Ovary (tissue), 7 donors: ENCODE measurements at regions not wholly inside any gene's neighbourhood (a gene's known extent, or its start where the extent isn't known, plus 50 kb on each side); places are given as distances from the start of the nearest gene placed in this dataset.
"Not testable (repeated sequence)": the region's sequence is repeated elsewhere in the genome, so short reads cannot be mapped to it uniquely, and the experiment has no call there.

Experiments used
- DNase-seq, 5 donors: peaks; one replicate each; pipeline ENCODE4 v3.0.0-alpha.2; 2019 to 2020
- H3K27ac ChIP-seq, 2 donors: fragments of 200-600 bp; one replicate each; pipeline versions ENCODE4 v1.5.1 to v1.8.0; 2019 to 2022
- H3K27me3 ChIP-seq: fragments of 200-600 bp; one replicate; pipeline ENCODE4 v1.8.0; 2022
- H3K36me3 ChIP-seq: fragments of 200-600 bp; sonication (generic); one replicate; pipeline ENCODE4 v1.5.1; 2019
- H3K4me1 ChIP-seq: one replicate; pipeline ENCODE4 v1.8.1; 2013; ENCODE audit warnings: mild to moderate bottlenecking, moderate library complexity; ENCODE audit not compliant: insufficient read depth
- H3K4me3 ChIP-seq: fragments of 200-600 bp; sonication (generic); one replicate; pipeline ENCODE4 v1.5.1; 2017
- H3K9me3 ChIP-seq, 2 donors: fragments of 200-600 bp in 1 of 2; sonication (generic) in 1 of 2; one replicate each; pipeline versions ENCODE4 v1.5.1 to v1.8.1; 2013 to 2019; ENCODE audit warnings: mild to moderate bottlenecking in 1 of 2, moderate library complexity in 1 of 2
- CTCF ChIP-seq, 3 donors: fragments of 450-650 bp in 2 of 3; fragments of 200-600 bp in 1 of 3; IDR thresholded peaks; one replicate each; pipeline versions ENCODE4 v1.5.1 to v1.8.0; 2016 to 2022; ENCODE audit warnings: antibody characterized with exemption in 3 of 3, mild to moderate bottlenecking in 1 of 3
- EP300 ChIP-seq: sonication (generic); formaldehyde crosslinking; IDR thresholded peaks from one replicate; pipeline ENCODE4 v1.6.1; 2017; ENCODE audit warnings: antibody characterized with exemption
- POLR2A ChIP-seq: fragments of 450-650 bp; IDR thresholded peaks from one replicate; pipeline ENCODE4 v1.6.1; 2017; ENCODE audit warnings: antibody characterized with exemption, mild to moderate bottlenecking, moderate library complexity
- WGBS, 3 donors: extraction: QIAGEN DNeasy Blood & Tissue Kit in 1 of 3; methylation state at CpG; one replicate each; pipeline versions ENCODE4 v1.1.5 to v1.1.7; 2013 to 2017; 5-methylcytosine and 5-hydroxymethylcytosine counted together
- intact Hi-C, 4 donors: fragments of 100-400 bp; cut with DNase I; formaldehyde crosslinking; loops; one replicate each; pipeline versions ENCODE4 v1.11.0 to v1.15.1; 2022 to 2023
- donor health status: DM: no; HTN: no; CAD: no; lungs with moderate emphysema.
- donor health status: DM: no; HTN: no; CAD: no.
- donor health status: Bipolar disorder and iron deficiency.
- donor health status: DM: no; HTN: no; CAD: no.
- donor health status: DM: yes; HTN: yes; CAD: no.

- 12 to 20% (median 14%) methylated on average over 16 of the region's 16 CpGs for WGBS, 3 donors
- no peaks in the 10 kb centered on the region for H3K27me3 ChIP-seq
- peaks cover 3% of the 10 kb centered on the region for H3K4me1 ChIP-seq
- H3K4me3 ChIP-seq = no peak overlapping the region
- intact Hi-C loops = no loop called here
- TF ChIP-seq EP300 = no peak
- H3K9me3 ChIP-seq = no peaks in the 10 kb centered on the region
- peak in 3 of 5 donors; percentile 30 to 35 (median 33) for DNase-seq
- H3K36me3 ChIP-seq = no peaks in the 10 kb centered on the region
- no peak overlapping the region for H3K27ac ChIP-seq
Measured at GRCh38 chr2:230627806-230628724, 84.6 kb upstream of the CAB39 start.

- no peak for DNase-seq
- intact Hi-C loops = no loop called here
- 97 to 98% (median 97%) methylated on average over 4 of the region's 4 CpGs for WGBS, 3 donors
Measured at GRCh38 chr2:230631470-230631869, 81.2 kb upstream of the CAB39 start.

GRCh38 chr2:230634146-230634545 lies 78.5 kb upstream of the CAB39 start:
- 21 to 39% (median 29%) methylated on average over 1 of the region's 1 CpG for WGBS, 3 donors
- intact Hi-C loops = no loop called here
- no peaks in the 10 kb centered on the region for H3K9me3 ChIP-seq
- H3K27me3 ChIP-seq = no peaks in the 10 kb centered on the region
- TF ChIP-seq EP300 = no peak
- TF ChIP-seq POLR2A = no peak
- no peak for TF ChIP-seq CTCF (IDR thresholded peaks at IDR 0.05)
- H3K4me1 ChIP-seq = no peaks in the 10 kb centered on the region
- no peak for DNase-seq
- no peak overlapping the region for H3K4me3 ChIP-seq
- no peaks in the 10 kb centered on the region for H3K36me3 ChIP-seq
- no peak overlapping the region for H3K27ac ChIP-seq

More at GRCh38 chr2:230631470-230631869, 81.2 kb upstream of the CAB39 start:
- TF ChIP-seq CTCF (IDR thresholded peaks at IDR 0.05) = no peak
- no peak for TF ChIP-seq POLR2A
- TF ChIP-seq EP300 = no peak
- Histone ChIP-seq H3K4me3 (no peak overlapping the region), H3K9me3 (no peaks in the 10 kb centered on the region), H3K27me3 (no peaks in the 10 kb centered on the region), H3K27ac (no peak overlapping the region), H3K4me1 (peaks cover 3% of the 10 kb centered on the region), H3K36me3 (no peaks in the 10 kb centered on the region)

GRCh38 chr2:230634721-230635313 lies 77.8 kb upstream of the CAB39 start:
- DNase-seq, intact Hi-C loops: not testable (repeated sequence)

GRCh38 chr2:230636684-230637271 lies 75.9 kb upstream of the CAB39 start:
- H3K27ac ChIP-seq = no peak overlapping the region
- H3K9me3 ChIP-seq = no peaks in the 10 kb centered on the region
- TF ChIP-seq EP300 = no peak
- TF ChIP-seq POLR2A = no peak
- TF ChIP-seq CTCF (IDR thresholded peaks at IDR 0.05) = no peak
- intact Hi-C loops = no loop called here
- H3K4me3 ChIP-seq = no peak overlapping the region
- H3K27me3 ChIP-seq = no peaks in the 10 kb centered on the region
- H3K4me1 ChIP-seq = no peaks in the 10 kb centered on the region
- 33 to 39% (median 33%) methylated on average over 6 of the region's 6 CpGs for WGBS, 3 donors
- H3K36me3 ChIP-seq = no peaks in the 10 kb centered on the region
- DNase-seq = no peak

More at GRCh38 chr2:230634721-230635313, 77.8 kb upstream of the CAB39 start:
- not testable (repeated sequence) for H3K36me3 ChIP-seq, H3K4me3 ChIP-seq, H3K4me1 ChIP-seq, H3K9me3 ChIP-seq, H3K27ac ChIP-seq, H3K27me3 ChIP-seq
- 95 to 97% (median 95%) methylated on average over 5 of the region's 5 CpGs for WGBS, 3 donors

- H3K27me3 ChIP-seq, DNase-seq, H3K27ac ChIP-seq, H3K4me1 ChIP-seq, H3K36me3 ChIP-seq, H3K4me3 ChIP-seq, intact Hi-C loops, H3K9me3 ChIP-seq: not testable (repeated sequence)
- 80 to 87% (median 87%) methylated on average over 8 of the region's 8 CpGs for WGBS, 3 donors
Measured at GRCh38 chr2:230637486-230637885, 75.2 kb upstream of the CAB39 start.
